ENCODE measurements at regions not wholly inside any gene's neighbourhood (a gene's known extent, or its start where the extent isn't known, plus 50 kb on each side); places are given as distances from the start of the nearest gene placed in this dataset.

- no peak for DNase-seq
Observed at GRCh38 chr9:4435197-4435596, 55.1 kb upstream of the SLC1A1 start.

GRCh38 chr9:4433379-4433778, 56.9 kb upstream of the SLC1A1 start:
- DNase-seq, result no peak

- no peak for DNase-seq
Observed at GRCh38 chr9:4430432-4431261, 59.6 kb upstream of the SLC1A1 start.

- DNase-seq, result no peak
Observed at GRCh38 chr9:4425319-4426045, 64.8 kb upstream of the SLC1A1 start.

GRCh38 chr9:4424891-4425290, 65.4 kb upstream of the SLC1A1 start:
- no peak for DNase-seq

- DNase-seq, result no peak
Observed at GRCh38 chr9:4424038-4424437, 66.2 kb upstream of the SLC1A1 start.

- DNase-seq, result no peak
Observed at GRCh38 chr9:4423207-4423610, 67.1 kb upstream of the SLC1A1 start.

- DNase-seq, result no peak
Observed at GRCh38 chr9:4422495-4422894, 67.8 kb upstream of the SLC1A1 start.

GRCh38 chr9:4421847-4422246, 68.4 kb upstream of the SLC1A1 start:
- DNase-seq, result no peak

- DNase-seq, result no peak
Observed at GRCh38 chr9:4420351-4420750, 69.9 kb upstream of the SLC1A1 start.

- no peak for DNase-seq
Observed at GRCh38 chr9:4417578-4418325, 72.5 kb upstream of the SLC1A1 start.

GRCh38 chr9:4416467-4416866, 73.8 kb upstream of the SLC1A1 start:
- DNase-seq, result no peak

GRCh38 chr9:4415281-4415680, 75.0 kb upstream of the SLC1A1 start:
- no peak for DNase-seq

GRCh38 chr9:4413856-4414255, 76.4 kb upstream of the SLC1A1 start:
- no peak for DNase-seq

- no peak for DNase-seq
Observed at GRCh38 chr9:4404156-4404555, 86.1 kb upstream of the SLC1A1 start.

GRCh38 chr9:4402501-4402900, 87.8 kb upstream of the SLC1A1 start:
- no peak for DNase-seq

GRCh38 chr9:4400731-4401130, 89.5 kb upstream of the SLC1A1 start:
- no peak for DNase-seq

GRCh38 chr9:4397917-4398316, 92.4 kb upstream of the SLC1A1 start:
- DNase-seq, result no peak

- DNase-seq, result no peak
Observed at GRCh38 chr9:4393806-4394523, 94.1 kb upstream of the GLIS3 start.

- DNase-seq, result no peak
Observed at GRCh38 chr9:4389755-4390154, 89.9 kb upstream of the GLIS3 start.

GRCh38 chr9:4389003-4389402, 89.1 kb upstream of the GLIS3 start:
- no peak for DNase-seq

GRCh38 chr9:4386819-4387218, 87.0 kb upstream of the GLIS3 start:
- no peak for DNase-seq

- DNase-seq, result no peak
Observed at GRCh38 chr9:4384750-4385149, 84.9 kb upstream of the GLIS3 start.
